ENCODE measurements at regions not wholly inside any gene's neighbourhood (a gene's known extent, or its start where the extent isn't known, plus 50 kb on each side); places are given as distances from the start of the nearest gene placed in this dataset.

- H3K4me1 Mint-ChIP-seq, result no peaks in the 10 kb centered on the region
- no peak for DNase-seq (ENCODE audit: low spot score)
- ChIA-PET POLR2A (no interaction called here), CTCF (no interaction called here)
- H3K27ac Mint-ChIP-seq, result no peak overlapping the region
- TF ChIP-seq MLX (CRISPR knock-in tag; IDR thresholded peaks at IDR 0.05) (no peak), HMGA2 (CRISPR knock-in tag; IDR thresholded peaks at IDR 0.05) (no peak), ZNF219 (CRISPR knock-in tag; IDR thresholded peaks at IDR 0.05; ENCODE audit: borderline replicate concordance) (no peak), ERG (CRISPR knock-in tag; IDR thresholded peaks at IDR 0.05) (no peak), GRHL2 (CRISPR knock-in tag; IDR thresholded peaks at IDR 0.05; ENCODE audit: insufficient replicate concordance, severe bottlenecking) (no peak), EMX1 (CRISPR knock-in tag; IDR thresholded peaks at IDR 0.05) (no peak)
- no peaks in the 10 kb centered on the region for H3K27me3 Mint-ChIP-seq (ENCODE audit: low read depth)
- H3K4me3 Mint-ChIP-seq, result no peak overlapping the region
- H3K9me3 Mint-ChIP-seq, result peaks cover 3% of the 10 kb centered on the region; the same call in 1 of the 2 replicates
- H3K36me3 Mint-ChIP-seq, result no peaks in the 10 kb centered on the region
- ATAC-seq, result no peak
Measured at GRCh38 chr13:85405316-85405897, 393.8 kb downstream of the SLITRK6 start.

- ChIA-PET POLR2A (no interaction called here), CTCF (no interaction called here)
- Mint-ChIP-seq H3K27ac (no peak overlapping the region), H3K4me3 (no peak overlapping the region), H3K27me3 (ENCODE audit: low read depth) (no peaks in the 10 kb centered on the region), H3K4me1 (no peaks in the 10 kb centered on the region), H3K36me3 (peaks cover 10% of the 10 kb centered on the region), H3K9me3 (peaks cover 19% of the 10 kb centered on the region)
- no peak for TF ChIP-seq NR3C1 (CRISPR knock-in tag; conservative IDR thresholded peaks at IDR 0.05; ENCODE audit: low read depth)
- DNase-seq (ENCODE audit: low spot score) (no peak), ATAC-seq (no peak)
Measured at GRCh38 chr13:85386424-85386823, 412.8 kb downstream of the SLITRK6 start.

- no peak for ATAC-seq
- Mint-ChIP-seq H3K27me3 (ENCODE audit: low read depth) (no peaks in the 10 kb centered on the region), H3K27ac (no peak overlapping the region), H3K4me3 (no peak overlapping the region), H3K4me1 (no peaks in the 10 kb centered on the region), H3K9me3 (peaks cover 7% of the 10 kb centered on the region), H3K36me3 (no peaks in the 10 kb centered on the region)
- DNase-seq (ENCODE audit: low spot score), result no peak
- ChIA-PET POLR2A (no interaction called here), CTCF (no interaction called here)
- no peak for TF ChIP-seq AR (CRISPR knock-in tag; IDR thresholded peaks at IDR 0.05)
- TF ChIP-seq NFE2L1 (CRISPR knock-in tag; IDR thresholded peaks at IDR 0.05), result no peak
- TF ChIP-seq RORB (CRISPR knock-in tag; IDR thresholded peaks at IDR 0.05), result no peak
- no peak for TF ChIP-seq USF2 (CRISPR knock-in tag; IDR thresholded peaks at IDR 0.05)
- TF ChIP-seq ZNF219 (CRISPR knock-in tag; IDR thresholded peaks at IDR 0.05; ENCODE audit: borderline replicate concordance), result no peak
- no peak for TF ChIP-seq ZBTB21 (CRISPR knock-in tag; IDR thresholded peaks at IDR 0.05; ENCODE audit: borderline replicate concordance)
- no peak for TF ChIP-seq E2F5 (CRISPR knock-in tag; IDR thresholded peaks at IDR 0.05)
- TF ChIP-seq CBFB (CRISPR knock-in tag; IDR thresholded peaks at IDR 0.05; ENCODE audit: low read depth), result no peak
- TF ChIP-seq FOXP4 (CRISPR knock-in tag; IDR thresholded peaks at IDR 0.05), result no peak
- TF ChIP-seq MLX (CRISPR knock-in tag; IDR thresholded peaks at IDR 0.05), result no peak
- TF ChIP-seq SP1 (CRISPR knock-in tag; conservative IDR thresholded peaks at IDR 0.05), result no peak
- TF ChIP-seq CTCF (IDR thresholded peaks at IDR 0.05), result no peak
- TF ChIP-seq JUN (CRISPR knock-in tag; IDR thresholded peaks at IDR 0.05), result no peak
- TF ChIP-seq GTF2I (CRISPR knock-in tag; conservative IDR thresholded peaks at IDR 0.05), result no peak
- TF ChIP-seq FOXJ3 (CRISPR knock-in tag; IDR thresholded peaks at IDR 0.05; ENCODE audit: borderline replicate concordance), result no peak
Measured at GRCh38 chr13:85383291-85383690, 415.9 kb downstream of the SLITRK6 start.
